Panc1 (cell line): ENCODE measurements at regions not wholly inside any gene's neighbourhood (a gene's known extent, or its start where the extent isn't known, plus 50 kb on each side); places are given as distances from the start of the nearest gene placed in this dataset.

Experiments
- ATAC-seq: fragments of 200-7000 bp; cut with Tn5 transposase; 2 replicates; pipeline ENCODE4 v1.9.1; 2020; ENCODE audit warnings: mild to moderate bottlenecking, moderate library complexity
- BruUV-seq: library from RNA; stranded (reverse); fragments of 400-500 nt; replicated peaks from 2 replicates; lab custom pipeline; 2021; lab: Mats Ljungman, UMichigan
- CTCF ChIA-PET: fragments of 300-600 bp; sonication (Branson Sonifier 250); formaldehyde crosslinking; loops from one replicate; lab custom pipeline; 2022; ENCODE audit warnings: antibody characterized with exemption; lab: Charles Lee
- POLR2A ChIA-PET: fragments of 300-600 bp; sonication (Branson Sonifier 250); formaldehyde crosslinking; loops from one replicate; lab custom pipeline; 2022; ENCODE audit warnings: antibody characterized with exemption; lab: Charles Lee
- DNase-seq: peaks from one replicate; pipeline ENCODE4 v3.0.0-alpha.2; 2010; ENCODE audit warnings: low read depth, low spot score
- H3K27ac ChIP-seq: 2 replicates; pipeline ENCODE4 v1.5.1; 2011; ENCODE audit warnings: mild to moderate bottlenecking, low read length, inconsistent platforms
- H3K27me3 ChIP-seq: fragments of 200-500 bp; sonication (Bioruptor generic); 2 replicates; pipeline ENCODE4 v1.6.0; 2014; ENCODE audit warnings: low read length, inconsistent platforms; ENCODE audit not compliant: control insufficient read depth, insufficient read depth
- H3K36me3 ChIP-seq: fragments of 200-500 bp; sonication (Bioruptor generic); 2 replicates; pipeline ENCODE4 v1.5.1; 2014; ENCODE audit warnings: inconsistent platforms, mild to moderate bottlenecking, low read length, moderate library complexity; ENCODE audit not compliant: control insufficient read depth, insufficient read depth
- H3K4me1 ChIP-seq: 2 replicates; pipeline ENCODE4 v1.5.1; 2011; ENCODE audit warnings: inconsistent platforms, mild to moderate bottlenecking, low read length, moderate library complexity; ENCODE audit not compliant: control insufficient read depth, insufficient read depth
- H3K4me3 ChIP-seq, 2 experiments: 2 replicates each; pipeline ENCODE4 v1.5.1; 2011 to 2012; ENCODE audit warnings: low read depth in 2 of 2, low read length in 2 of 2, mild to moderate bottlenecking in 2 of 2, inconsistent platforms in 1 of 2, moderate library complexity in 1 of 2
- H3K9me3 ChIP-seq: fragments of 200-500 bp; sonication (Bioruptor generic); 2 replicates; pipeline ENCODE4 v1.5.1; 2014; ENCODE audit warnings: low read depth, mild to moderate bottlenecking, inconsistent platforms, low read length, moderate library complexity; ENCODE audit not compliant: control insufficient read depth, insufficient read depth
- CTCF ChIP-seq: fragments of 450-650 bp; IDR thresholded peaks from 2 replicates; pipeline ENCODE4 v1.5.1; 2017; ENCODE audit warnings: mild to moderate bottlenecking
- POLR2AphosphoS5 ChIP-seq: IDR thresholded peaks from 2 replicates; pipeline ENCODE4 v1.6.1; 2012; ENCODE audit warnings: mild to moderate bottlenecking, low read depth, low read length, moderate library complexity
- REST ChIP-seq, 2 experiments: IDR thresholded peaks; 2 replicates each; pipeline ENCODE4 v1.6.1; 2011 to 2012; ENCODE audit warnings: low read depth in 2 of 2, control low read depth in 1 of 2, low read length in 1 of 2, mild to moderate bottlenecking in 1 of 2, moderate library complexity in 1 of 2; ENCODE audit not compliant: insufficient read depth in 1 of 2
- SIN3A ChIP-seq: IDR thresholded peaks from 2 replicates; pipeline ENCODE4 v1.6.1; 2012; ENCODE audit warnings: low read depth, mild to moderate bottlenecking, low read length, moderate library complexity, borderline replicate concordance; ENCODE audit not compliant: insufficient read depth
- TCF7L2 ChIP-seq: IDR thresholded peaks from 2 replicates; pipeline ENCODE4 v1.6.1; 2011; ENCODE audit warnings: mild to moderate bottlenecking, low read depth, low read length, inconsistent platforms
- in situ Hi-C: cut with HindIII; loops from 2 replicates; pipeline ENCODE4 v1.10.0; 2016; ENCODE audit warnings: low sequenced_read_pairs, low pct_unique_long_range_greater_than_20kb
- intact Hi-C: fragments of 100-400 bp; cut with micrococcal nuclease; formaldehyde crosslinking; loops from one replicate; pipeline ENCODE4 v1.10.0; 2022; ENCODE audit not compliant: unreplicated experiment

GRCh38 chr18:73774811-73775509 lies 372.7 kb downstream of the FBXO15 start:
- TF ChIP-seq REST (IDR thresholded peaks at IDR 0.05; ENCODE audit: insufficient read depth in 1 of 2, low read depth in 2 of 2, low read length in 1 of 2): no peak
- peak; percentile 52 for TF ChIP-seq CTCF
- H3K36me3 ChIP-seq: no peaks in the 10 kb centered on the region
- intact Hi-C loops: no loop called here
- in situ Hi-C loops: no loop called here
- POLR2A ChIA-PET: no interaction called here
- DNase-seq (peak; percentile 50), ATAC-seq (peak; percentile 92)
- H3K4me3 ChIP-seq: 0 out of 4 replicates have a peak overlapping the region, but pooled peaks of 1 of the 2 experiments have one; percentile 10
- H3K4me1 ChIP-seq: no peaks in the 10 kb centered on the region
- H3K27me3 ChIP-seq: peaks cover 17% of the 10 kb centered on the region
- H3K9me3 ChIP-seq: no peaks in the 10 kb centered on the region
- CTCF ChIA-PET: no interaction called here
- no TSS peak for BruUV-seq
- H3K27ac ChIP-seq: no peak overlapping the region

GRCh38 chr18:73768043-73768442 lies 379.6 kb downstream of the FBXO15 start:
- ChIA-PET CTCF (no interaction called here), POLR2A (no interaction called here)
- Histone ChIP-seq H3K27me3 (no peaks in the 10 kb centered on the region), H3K4me1 (no peaks in the 10 kb centered on the region), H3K27ac (no peak overlapping the region), H3K4me3 (no peak overlapping the region), H3K9me3 (no peaks in the 10 kb centered on the region), H3K36me3 (no peaks in the 10 kb centered on the region)
- DNase-seq (no peak), ATAC-seq (no peak)
- intact Hi-C loops: no loop called here
- no peak for TF ChIP-seq POLR2AphosphoS5
- no TSS peak for BruUV-seq
- in situ Hi-C loops: no loop called here

- ATAC-seq (no peak), DNase-seq (no peak)
- intact Hi-C loops: no loop called here
- ChIA-PET POLR2A (no interaction called here), CTCF (no interaction called here)
- Histone ChIP-seq H3K4me3 (no peak overlapping the region), H3K27me3 (no peaks in the 10 kb centered on the region), H3K36me3 (no peaks in the 10 kb centered on the region), H3K27ac (no peak overlapping the region), H3K9me3 (no peaks in the 10 kb centered on the region), H3K4me1 (no peaks in the 10 kb centered on the region)
- TF ChIP-seq CTCF (no peak), SIN3A (no peak), TCF7L2 (no peak)
- in situ Hi-C loops: no loop called here
- BruUV-seq: no TSS peak
Measured at GRCh38 chr18:73766910-73767515, 380.6 kb downstream of the FBXO15 start.
